Spleen (tissue), 11 donors: ENCODE measurements at regions not wholly inside any gene's neighbourhood (a gene's known extent, or its start where the extent isn't known, plus 50 kb on each side); places are given as distances from the start of the nearest gene placed in this dataset.
A peak's percentile ranks its signal among the peaks of the same experiment; 100 is the strongest.

Experiments used
- DNase-seq: peaks from one replicate; pipeline ENCODE4 v3.0.0-alpha.2; 2020
- H3K27ac ChIP-seq, 8 donors: fragments of 200-600 bp; sonication (generic) in 7 of 8; 1 replicate in 4 of 8; 2 replicates in 4 of 8; pipeline versions ENCODE4 v1.5.0 to v1.8.0; 2016 to 2021; ENCODE audit warnings: inconsistent platforms in 4 of 8, mild to moderate bottlenecking in 4 of 8, moderate library complexity in 1 of 8
- H3K27me3 ChIP-seq, 7 donors: fragments of 200-600 bp; sonication (generic) in 6 of 7; replicated peaks in 1 of 7; 1 replicate in 4 of 7; 2 replicates in 3 of 7; pipeline versions ENCODE4 v1.5.0 to v1.8.0; 2016 to 2021; ENCODE audit warnings: inconsistent platforms in 3 of 7, mild to moderate bottlenecking in 1 of 7
- H3K36me3 ChIP-seq, 6 donors: fragments of 200-600 bp; sonication (generic) in 5 of 6; 1 replicate in 4 of 6; 2 replicates in 2 of 6; pipeline versions ENCODE4 v1.5.0 to v1.8.0; 2016 to 2021; ENCODE audit warnings: inconsistent platforms in 2 of 6
- H3K4me1 ChIP-seq, 6 donors: fragments of 200-600 bp; sonication (generic) in 5 of 6; 1 replicate in 3 of 6; 2 replicates in 3 of 6; pipeline versions ENCODE4 v1.5.0 to v1.8.0; 2016 to 2021; ENCODE audit warnings: inconsistent platforms in 3 of 6
- H3K4me3 ChIP-seq, 8 donors: fragments of 200-600 bp; sonication (generic) in 7 of 8; 1 replicate in 4 of 8; 2 replicates in 4 of 8; pipeline versions ENCODE4 v1.5.0 to v1.8.0; 2016 to 2021; ENCODE audit warnings: inconsistent platforms in 4 of 8, mild to moderate bottlenecking in 4 of 8, moderate library complexity in 2 of 8
- H3K9me3 ChIP-seq, 8 donors: fragments of 200-600 bp; sonication (generic) in 7 of 8; 1 replicate in 4 of 8; 2 replicates in 4 of 8; pipeline versions ENCODE4 v1.5.0 to v1.8.0; 2016 to 2021; ENCODE audit warnings: inconsistent platforms in 4 of 8
- POLR2A ChIP-seq, 3 donors: fragments of 450-650 bp; IDR thresholded peaks; one replicate each; pipeline ENCODE4 v1.5.1; 2017; ENCODE audit warnings: antibody characterized with exemption in 3 of 3, mild to moderate bottlenecking in 1 of 3
- POLR2AphosphoS5 ChIP-seq, 3 donors: sonication (generic); formaldehyde crosslinking; IDR thresholded peaks; one replicate each; pipeline ENCODE4 v1.5.1; 2017; ENCODE audit warnings: antibody characterized with exemption in 3 of 3
- WGBS, 5 donors: extraction: QIAGEN DNeasy Blood & Tissue Kit in 3 of 5; methylation state at CpG; one replicate each; pipeline versions ENCODE4 v1.1.5 to v1.1.7; 2013 to 2018; 5-methylcytosine and 5-hydroxymethylcytosine counted together
- intact Hi-C: fragments of 100-400 bp; cut with DNase I; formaldehyde crosslinking; loops from one replicate; pipeline ENCODE4 v1.15.0; 2023; ENCODE audit warnings: low total_unique reads
- TF ChIP-seq, protein P1 (sequence below), 11 experiments: fragments of 200-600 bp in 7 of 11; fragments of 450-650 bp in 4 of 11; sonication (generic) in 4 of 11; IDR thresholded peaks in 8 of 11; conservative IDR thresholded peaks in 3 of 11; 1 replicate in 7 of 11; 2 replicates in 4 of 11; pipeline versions ENCODE4 v1.4.0 to v1.8.0; 2016 to 2021; ENCODE audit warnings: antibody characterized with exemption in 11 of 11, inconsistent platforms in 4 of 11, mild to moderate bottlenecking in 1 of 11
- donor health status: healthy with polysubstance abuse.
- donor health status: DM: no; HTN: no; CAD: no; lungs with moderate emphysema.
- donor health status: DM: no; HTN: no; CAD: no.
- donor health status: Bipolar disorder and iron deficiency.
- donor health status: healthy.
- donor health status: DM: no; HTN: no; CAD: no.
- donor health status: DM: yes; HTN: yes; CAD: no.

DNA sequence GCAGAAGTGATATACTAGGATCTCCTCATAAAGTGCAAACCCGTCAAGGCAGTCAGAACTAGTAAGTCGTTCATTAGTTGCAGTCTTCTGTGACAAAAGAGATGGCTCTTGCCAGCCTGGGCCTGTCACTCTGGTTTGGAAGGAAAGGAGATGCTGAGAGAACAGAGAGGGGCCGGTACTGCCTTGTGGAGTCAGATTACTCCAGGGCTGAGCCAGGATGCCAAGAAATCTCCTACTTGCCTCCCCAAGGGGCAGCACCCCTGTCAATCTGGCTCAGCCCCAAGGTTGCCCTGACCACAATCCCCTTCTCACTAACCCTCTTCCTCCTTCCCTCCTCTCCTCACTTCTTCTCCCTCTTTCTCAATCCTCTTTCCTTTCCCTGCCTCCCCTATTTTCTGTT lies 62.9 kb upstream of the ASPRV1 start:
- Histone ChIP-seq H3K4me3 (no peak overlapping the region), H3K9me3 (no peaks in the 10 kb centered on the region), H3K27ac (peak overlapping the region in 1 of 8 donors; percentile 51), H3K36me3 (peaks cover 0 to 11% (median 0%) of the 10 kb centered on the region in 6 donors), H3K4me1 (peaks cover 0 to 5% (median 0%) of the 10 kb centered on the region in 6 donors), H3K27me3 (no peaks in the 10 kb centered on the region)
- DNase-seq: no peak
- 66 to 83% (median 82%) methylated on average over 3 of the region's 3 CpGs for WGBS, 5 donors
- intact Hi-C loops: no loop called here
- TF ChIP-seq, protein P1, sequence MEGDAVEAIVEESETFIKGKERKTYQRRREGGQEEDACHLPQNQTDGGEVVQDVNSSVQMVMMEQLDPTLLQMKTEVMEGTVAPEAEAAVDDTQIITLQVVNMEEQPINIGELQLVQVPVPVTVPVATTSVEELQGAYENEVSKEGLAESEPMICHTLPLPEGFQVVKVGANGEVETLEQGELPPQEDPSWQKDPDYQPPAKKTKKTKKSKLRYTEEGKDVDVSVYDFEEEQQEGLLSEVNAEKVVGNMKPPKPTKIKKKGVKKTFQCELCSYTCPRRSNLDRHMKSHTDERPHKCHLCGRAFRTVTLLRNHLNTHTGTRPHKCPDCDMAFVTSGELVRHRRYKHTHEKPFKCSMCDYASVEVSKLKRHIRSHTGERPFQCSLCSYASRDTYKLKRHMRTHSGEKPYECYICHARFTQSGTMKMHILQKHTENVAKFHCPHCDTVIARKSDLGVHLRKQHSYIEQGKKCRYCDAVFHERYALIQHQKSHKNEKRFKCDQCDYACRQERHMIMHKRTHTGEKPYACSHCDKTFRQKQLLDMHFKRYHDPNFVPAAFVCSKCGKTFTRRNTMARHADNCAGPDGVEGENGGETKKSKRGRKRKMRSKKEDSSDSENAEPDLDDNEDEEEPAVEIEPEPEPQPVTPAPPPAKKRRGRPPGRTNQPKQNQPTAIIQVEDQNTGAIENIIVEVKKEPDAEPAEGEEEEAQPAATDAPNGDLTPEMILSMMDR (IDR thresholded peaks at IDR 0.05 in 8 of 11, conservative IDR thresholded peaks at IDR 0.05 in 3 of 11): no peak
- TF ChIP-seq POLR2A (IDR thresholded peaks at IDR 0.05): no peak
- no peak for TF ChIP-seq POLR2AphosphoS5 (IDR thresholded peaks at IDR 0.05)

DNA sequence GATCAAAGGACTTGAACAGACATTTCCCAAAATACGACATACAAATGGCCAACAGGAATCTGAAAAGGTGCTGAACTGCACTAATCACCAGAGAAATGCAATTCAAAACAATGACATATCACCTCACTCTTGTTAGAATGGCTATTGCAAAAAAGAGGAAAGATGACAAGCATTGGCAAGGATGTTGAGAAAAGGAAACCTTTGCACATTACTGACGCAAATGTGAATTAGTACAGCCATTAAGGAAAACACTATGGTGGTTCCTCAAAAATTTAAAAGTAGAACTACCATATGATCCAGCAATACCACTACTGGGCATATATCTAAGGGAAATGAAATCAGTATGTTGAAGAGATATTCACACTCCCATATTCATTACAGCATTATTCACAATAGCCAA lies 57.7 kb upstream of the ASPRV1 start:
- Histone ChIP-seq H3K27ac (peak overlapping the region in 7 of 8 donors; percentile 68 to 93 (median 83)), H3K4me1 (no peaks in the 10 kb centered on the region), H3K4me3 (peak overlapping the region in 1 of 8 donors; percentile 53), H3K9me3 (peaks cover 0 to 8% (median 0%) of the 10 kb centered on the region in 8 donors), H3K27me3 (no peaks in the 10 kb centered on the region), H3K36me3 (peaks cover 0 to 32% (median 3%) of the 10 kb centered on the region in 6 donors)
- WGBS, 5 donors: 53 to 83% (median 67%) methylated on average over 2 of the region's 2 CpGs
- DNase-seq: no peak
- intact Hi-C loops: no loop called here
- TF ChIP-seq POLR2A (IDR thresholded peaks at IDR 0.05): peak in 1 of 3 donors; percentile 21
- TF ChIP-seq POLR2AphosphoS5 (IDR thresholded peaks at IDR 0.05): peak in 1 of 3 donors; percentile 41
- TF ChIP-seq, protein P1 (IDR thresholded peaks at IDR 0.05 in 8 of 11, conservative IDR thresholded peaks at IDR 0.05 in 3 of 11): peak in 1 of 11 experiments; percentile 13

DNA sequence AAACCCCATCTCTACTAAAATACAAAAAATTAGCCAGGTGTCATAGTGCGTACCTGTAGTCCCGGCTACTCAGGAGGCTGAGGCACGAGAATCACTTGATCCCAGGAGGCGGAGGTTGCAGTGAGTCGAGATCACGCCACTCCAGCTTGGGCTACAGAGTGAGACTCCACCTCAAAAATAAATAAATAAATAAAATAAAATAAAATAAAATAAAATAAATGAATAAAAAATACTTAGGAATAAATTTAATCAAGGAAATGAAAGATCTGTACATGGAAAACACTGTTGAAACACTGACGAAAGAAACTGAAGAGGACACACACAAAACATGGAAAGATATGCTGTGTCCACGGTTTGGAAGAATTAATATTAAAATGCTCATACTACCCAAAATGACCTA lies 56.5 kb upstream of the ASPRV1 start:
- no peak for DNase-seq
- H3K27me3 ChIP-seq: no peaks in the 10 kb centered on the region
- peak overlapping the region in 7 of 8 donors; percentile 68 to 93 (median 83) for H3K27ac ChIP-seq
- H3K4me1 ChIP-seq: no peaks in the 10 kb centered on the region
- no peak for TF ChIP-seq POLR2A (IDR thresholded peaks at IDR 0.05)
- TF ChIP-seq, protein P1 (IDR thresholded peaks at IDR 0.05 in 8 of 11, conservative IDR thresholded peaks at IDR 0.05 in 3 of 11): no peak
- TF ChIP-seq POLR2AphosphoS5 (IDR thresholded peaks at IDR 0.05): no peak
- intact Hi-C loops: no loop called here
- peaks cover 0 to 8% (median 0%) of the 10 kb centered on the region in 8 donors for H3K9me3 ChIP-seq
- H3K4me3 ChIP-seq: peak overlapping the region in 1 of 8 donors; percentile 53
- WGBS, 5 donors: 87 to 99% (median 97%) methylated on average over 8 of the region's 8 CpGs
- H3K36me3 ChIP-seq: peaks cover 0 to 38% (median 3%) of the 10 kb centered on the region in 6 donors

DNA sequence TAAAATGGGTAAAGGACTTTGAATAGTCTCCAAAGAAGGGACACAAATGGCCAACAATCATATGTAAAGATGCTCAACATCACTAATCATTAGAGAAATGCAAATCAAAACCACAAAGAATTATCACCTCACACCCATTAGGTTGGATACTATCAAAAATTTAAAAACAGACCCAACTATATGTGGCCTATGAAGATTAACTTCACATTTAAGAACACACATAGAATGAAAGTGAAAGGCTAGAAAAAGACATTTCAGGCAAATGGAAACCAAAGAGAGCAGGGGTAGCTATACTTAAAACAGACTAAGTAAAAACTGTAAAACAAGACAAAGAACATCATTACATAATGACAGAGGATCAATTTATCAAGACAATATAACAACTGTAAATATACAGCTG lies 53.5 kb upstream of the ASPRV1 start:
- no peak for DNase-seq
- Histone ChIP-seq H3K9me3 (peaks cover 0 to 8% (median 0%) of the 10 kb centered on the region in 8 donors), H3K27ac (peak overlapping the region in 1 of 8 donors; percentile 93), H3K4me3 (no peak overlapping the region), H3K4me1 (peaks cover 0 to 16% (median 6%) of the 10 kb centered on the region in 6 donors), H3K36me3 (peaks cover 0 to 52% (median 3%) of the 10 kb centered on the region in 6 donors), H3K27me3 (no peaks in the 10 kb centered on the region)
- TF ChIP-seq POLR2A (IDR thresholded peaks at IDR 0.05): no peak
- TF ChIP-seq, protein P1 (IDR thresholded peaks at IDR 0.05 in 8 of 11, conservative IDR thresholded peaks at IDR 0.05 in 3 of 11): no peak
- intact Hi-C loops: no loop called here
